Fibroblast of lung (primary cell): ENCODE measurements at regions not wholly inside any gene's neighbourhood (a gene's known extent, or its start where the extent isn't known, plus 50 kb on each side); places are given as distances from the start of the nearest gene placed in this dataset.

ENCODE experiments used
- DNase-seq, 2 donors: peaks; one replicate each; pipeline versions ENCODE4 v3.0.0 to v3.0.0-alpha.2; 2010; ENCODE audit warnings: low read depth in 2 of 2
- H2AFZ ChIP-seq: 2 replicates; pipeline ENCODE4 v1.5.1; 2012; ENCODE audit warnings: low read length, control low read depth, inconsistent platforms
- H3K27ac ChIP-seq: 2 replicates; pipeline ENCODE4 v1.5.1; 2011; ENCODE audit warnings: low read length, control low read depth; ENCODE audit not compliant: insufficient read depth
- H3K27me3 ChIP-seq: 2 replicates; pipeline ENCODE4 v1.5.1; 2011; ENCODE audit warnings: mild to moderate bottlenecking, low read length; ENCODE audit not compliant: control insufficient read depth, insufficient read depth
- H3K36me3 ChIP-seq: 2 replicates; pipeline ENCODE4 v1.5.1; 2011; ENCODE audit warnings: low read length; ENCODE audit not compliant: control insufficient read depth, insufficient read depth
- H3K4me1 ChIP-seq: 2 replicates; pipeline ENCODE4 v1.5.1; 2011; ENCODE audit warnings: low read length; ENCODE audit not compliant: control insufficient read depth, insufficient read depth; ENCODE audit errors: extremely low read depth
- H3K4me2 ChIP-seq: 2 replicates; pipeline ENCODE4 v1.5.1; 2011; ENCODE audit warnings: low read length, control low read depth; ENCODE audit not compliant: insufficient read depth; ENCODE audit errors: extremely low read depth
- H3K4me3 ChIP-seq, 4 experiments: fragments of 200-600 bp in 1 of 4; sonication (generic) in 1 of 4; replicated peaks in 1 of 4; 2 replicates each; pipeline ENCODE4 v1.5.1; 2011 to 2016; ENCODE audit warnings: low read length in 4 of 4, low read depth in 3 of 4, mild to moderate bottlenecking in 3 of 4, control low read depth in 2 of 4, inconsistent platforms in 1 of 4, mixed read lengths in 1 of 4; ENCODE audit not compliant: insufficient read depth in 1 of 4; ENCODE audit errors: control extremely low read depth in 1 of 4
- H3K79me2 ChIP-seq: 2 replicates; pipeline ENCODE4 v1.5.1; 2012; ENCODE audit warnings: mild to moderate bottlenecking, low read length, inconsistent platforms; ENCODE audit not compliant: control insufficient read depth, insufficient read depth
- H3K9ac ChIP-seq: 2 replicates; pipeline ENCODE4 v1.5.1; 2011; ENCODE audit warnings: mild to moderate bottlenecking, low read length, control low read depth; ENCODE audit not compliant: insufficient read depth
- H3K9me3 ChIP-seq: 2 replicates; pipeline ENCODE4 v1.5.1; 2012; ENCODE audit warnings: low read depth, low read length; ENCODE audit not compliant: control insufficient read depth, insufficient read depth
- H4K20me1 ChIP-seq: 2 replicates; pipeline ENCODE4 v1.5.1; 2011; ENCODE audit warnings: low read length; ENCODE audit not compliant: control insufficient read depth, insufficient read depth; ENCODE audit errors: extremely low read depth
- EZH2 ChIP-seq: IDR thresholded peaks from 2 replicates; pipeline ENCODE4 v1.5.1; 2012; ENCODE audit warnings: low read length, control low read depth, mild to moderate bottlenecking; ENCODE audit errors: missing control alignments
- TF ChIP-seq, protein P1 (sequence below), 2 donors: IDR thresholded peaks in 1 of 2; conservative IDR thresholded peaks in 1 of 2; 1 replicate in 1 of 2; 2 replicates in 1 of 2; pipeline ENCODE4 v1.5.1; 2011 to 2012; ENCODE audit warnings: low read length in 2 of 2, control low read depth in 1 of 2, inconsistent platforms in 1 of 2, low read depth in 1 of 2, mild to moderate bottlenecking in 1 of 2

DNA sequence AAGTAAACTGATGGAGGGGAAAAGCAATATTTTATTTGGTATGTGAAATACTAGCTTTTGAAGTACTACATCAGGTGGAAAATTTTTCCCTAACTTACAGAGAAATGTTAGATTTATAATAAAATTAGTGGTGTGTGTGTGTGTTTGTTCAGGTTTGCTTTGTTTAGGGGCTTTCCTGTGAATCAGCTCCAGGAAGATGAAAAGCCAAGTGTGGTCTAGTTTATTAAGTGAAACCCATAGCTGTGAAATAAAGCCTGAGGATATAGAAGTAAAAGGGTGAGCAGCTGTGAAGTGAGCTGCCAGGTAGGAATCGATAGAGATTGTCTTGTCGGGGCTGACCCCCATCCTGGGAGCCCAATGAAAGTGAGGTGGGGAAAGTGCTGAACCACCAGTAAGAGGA, 347.6 kb upstream of the IMPG1 start:
- no peaks in the 10 kb centered on the region for H3K79me2 ChIP-seq
- H3K4me2 ChIP-seq = no peak overlapping the region
- no peak overlapping the region for H3K4me3 ChIP-seq
- no peaks in the 10 kb centered on the region for H3K4me1 ChIP-seq
- H3K9me3 ChIP-seq = no peaks in the 10 kb centered on the region
- H3K36me3 ChIP-seq = no peaks in the 10 kb centered on the region
- no peaks in the 10 kb centered on the region for H3K27me3 ChIP-seq
- DNase-seq = no peak
- H3K27ac ChIP-seq = no peak overlapping the region
- H4K20me1 ChIP-seq = no peaks in the 10 kb centered on the region
- no peak for TF ChIP-seq EZH2
- TF ChIP-seq, protein P1, sequence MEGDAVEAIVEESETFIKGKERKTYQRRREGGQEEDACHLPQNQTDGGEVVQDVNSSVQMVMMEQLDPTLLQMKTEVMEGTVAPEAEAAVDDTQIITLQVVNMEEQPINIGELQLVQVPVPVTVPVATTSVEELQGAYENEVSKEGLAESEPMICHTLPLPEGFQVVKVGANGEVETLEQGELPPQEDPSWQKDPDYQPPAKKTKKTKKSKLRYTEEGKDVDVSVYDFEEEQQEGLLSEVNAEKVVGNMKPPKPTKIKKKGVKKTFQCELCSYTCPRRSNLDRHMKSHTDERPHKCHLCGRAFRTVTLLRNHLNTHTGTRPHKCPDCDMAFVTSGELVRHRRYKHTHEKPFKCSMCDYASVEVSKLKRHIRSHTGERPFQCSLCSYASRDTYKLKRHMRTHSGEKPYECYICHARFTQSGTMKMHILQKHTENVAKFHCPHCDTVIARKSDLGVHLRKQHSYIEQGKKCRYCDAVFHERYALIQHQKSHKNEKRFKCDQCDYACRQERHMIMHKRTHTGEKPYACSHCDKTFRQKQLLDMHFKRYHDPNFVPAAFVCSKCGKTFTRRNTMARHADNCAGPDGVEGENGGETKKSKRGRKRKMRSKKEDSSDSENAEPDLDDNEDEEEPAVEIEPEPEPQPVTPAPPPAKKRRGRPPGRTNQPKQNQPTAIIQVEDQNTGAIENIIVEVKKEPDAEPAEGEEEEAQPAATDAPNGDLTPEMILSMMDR (conservative IDR thresholded peaks at IDR 0.05 in 1 of 2, IDR thresholded peaks at IDR 0.05 in 1 of 2; ENCODE audit: low read depth in 1 of 2, low read length in 2 of 2) = no peak
- no peak overlapping the region for H2AFZ ChIP-seq
- no peak overlapping the region for H3K9ac ChIP-seq

DNA sequence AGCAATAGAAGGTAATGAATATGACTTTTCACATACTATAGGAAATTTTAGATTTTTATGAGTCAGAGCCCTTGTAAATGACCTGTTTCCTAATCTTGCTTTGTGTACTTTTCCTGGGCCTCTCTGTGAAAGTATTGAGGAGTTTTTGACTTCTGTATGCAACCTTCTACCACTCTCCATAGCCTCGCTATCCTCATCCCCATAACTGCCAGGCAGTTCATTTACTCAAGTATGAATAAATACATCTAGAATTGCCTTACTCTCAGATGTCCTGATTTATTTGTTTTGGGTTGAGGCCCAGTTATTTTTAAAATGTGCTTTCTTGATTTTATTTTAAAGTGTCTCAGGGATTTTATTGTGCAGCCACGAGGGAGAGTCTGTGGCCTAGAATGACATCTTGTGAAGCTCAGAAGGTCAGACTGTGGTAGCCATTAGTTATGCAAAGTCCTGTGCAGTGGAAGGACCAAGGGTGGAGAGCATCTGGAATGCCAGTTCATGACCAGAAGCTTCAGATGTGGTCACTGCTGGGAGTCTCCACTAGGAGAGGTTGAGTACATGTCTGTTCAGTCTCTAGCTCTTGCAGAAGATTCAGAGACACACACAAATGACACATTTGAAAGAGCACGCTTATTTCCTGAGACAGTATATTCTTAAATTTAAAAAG, 346.2 kb upstream of the IMPG1 start:
- no peaks in the 10 kb centered on the region for H3K27me3 ChIP-seq
- no peaks in the 10 kb centered on the region for H3K36me3 ChIP-seq
- H3K4me1 ChIP-seq = no peaks in the 10 kb centered on the region
- H2AFZ ChIP-seq = no peak overlapping the region
- DNase-seq = no peak
- TF ChIP-seq, protein P1 (conservative IDR thresholded peaks at IDR 0.05 in 1 of 2, IDR thresholded peaks at IDR 0.05 in 1 of 2; ENCODE audit: low read depth in 1 of 2, low read length in 2 of 2) = no peak
- no peak for TF ChIP-seq EZH2
- H3K27ac ChIP-seq = no peak overlapping the region
- H3K9me3 ChIP-seq = no peaks in the 10 kb centered on the region
- no peak overlapping the region for H3K9ac ChIP-seq
- H3K4me2 ChIP-seq = no peak overlapping the region
- H4K20me1 ChIP-seq = no peaks in the 10 kb centered on the region
- no peaks in the 10 kb centered on the region for H3K79me2 ChIP-seq
- H3K4me3 ChIP-seq = no peak overlapping the region

DNA sequence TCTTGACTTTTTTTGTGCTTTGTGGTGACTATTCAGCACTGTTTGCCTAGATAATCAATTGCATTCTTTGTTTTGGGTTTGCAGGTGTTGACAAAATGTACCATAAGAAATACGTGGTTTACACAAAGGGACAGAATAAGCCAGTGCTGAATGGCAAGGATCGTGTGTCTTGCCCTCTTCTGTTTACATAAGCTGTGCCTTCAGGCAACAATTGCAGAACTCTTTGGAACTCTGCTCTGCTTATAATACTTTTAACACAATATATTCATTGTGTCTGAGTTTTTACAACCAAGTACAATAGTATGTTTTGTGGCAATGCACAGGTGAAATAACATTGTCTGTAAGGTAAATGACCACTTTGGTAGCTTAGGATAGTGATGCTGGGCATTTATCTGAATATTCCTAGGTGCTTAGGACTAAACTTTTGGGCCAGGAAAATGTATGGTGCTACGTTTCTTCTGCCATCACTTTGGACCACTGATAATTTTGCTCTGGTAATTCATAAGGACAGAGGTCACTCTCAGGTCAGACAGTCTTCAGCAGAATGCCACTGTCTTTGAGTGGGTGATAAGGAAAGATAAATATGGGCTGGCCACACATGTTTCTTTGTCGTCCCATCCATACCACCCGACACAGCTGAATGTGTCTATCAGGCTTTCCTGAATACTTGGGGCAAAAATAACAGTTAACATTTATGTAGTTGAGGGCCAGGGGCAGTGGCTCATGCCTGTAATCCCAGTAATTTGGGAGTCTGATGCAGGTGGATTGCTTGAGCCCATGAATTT, 344.6 kb upstream of the IMPG1 start:
- no peaks in the 10 kb centered on the region for H3K79me2 ChIP-seq
- no peak overlapping the region for H3K27ac ChIP-seq
- TF ChIP-seq, protein P1 (conservative IDR thresholded peaks at IDR 0.05 in 1 of 2, IDR thresholded peaks at IDR 0.05 in 1 of 2; ENCODE audit: low read depth in 1 of 2, low read length in 2 of 2) = no peak
- no peak for TF ChIP-seq EZH2

More for the DNA sequence above, 344.6 kb upstream of the IMPG1 start:
- H3K36me3 ChIP-seq = no peaks in the 10 kb centered on the region
- no peaks in the 10 kb centered on the region for H3K9me3 ChIP-seq
- H3K4me1 ChIP-seq = no peaks in the 10 kb centered on the region
- H3K4me2 ChIP-seq = no peak overlapping the region
- H3K27me3 ChIP-seq = no peaks in the 10 kb centered on the region
- no peak overlapping the region for H3K4me3 ChIP-seq
- DNase-seq = no peak
- H3K9ac ChIP-seq = no peak overlapping the region
- no peaks in the 10 kb centered on the region for H4K20me1 ChIP-seq
- H2AFZ ChIP-seq = no peak overlapping the region
